Suprapubic skin (tissue), 4 donors: ENCODE measurements at regions not wholly inside any gene's neighbourhood (a gene's known extent, or its start where the extent isn't known, plus 50 kb on each side); places are given as distances from the start of the nearest gene placed in this dataset.
"Not testable (repeated sequence)": the region's sequence is repeated elsewhere in the genome, so short reads cannot be mapped to it uniquely, and the experiment has no call there.

Experiments used
- DNase-seq, 2 donors: peaks; one replicate each; pipeline ENCODE4 v3.0.0-alpha.2; 2019; ENCODE audit warnings: low spot score in 2 of 2
- H3K27ac ChIP-seq: fragments of 200-600 bp; sonication (generic); one replicate; pipeline ENCODE4 v1.5.1; 2019
- H3K27me3 ChIP-seq: fragments of 200-600 bp; sonication (generic); one replicate; pipeline ENCODE4 v1.5.1; 2019
- H3K36me3 ChIP-seq: fragments of 200-600 bp; sonication (generic); one replicate; pipeline ENCODE4 v1.5.1; 2019
- H3K4me1 ChIP-seq: fragments of 200-600 bp; sonication (generic); one replicate; pipeline ENCODE4 v1.5.1; 2019
- H3K4me3 ChIP-seq: fragments of 200-600 bp; sonication (generic); one replicate; pipeline ENCODE4 v1.5.1; 2019; ENCODE audit warnings: mild to moderate bottlenecking
- H3K9me3 ChIP-seq: fragments of 200-600 bp; sonication (generic); one replicate; pipeline ENCODE4 v1.5.1; 2019
- CTCF ChIP-seq, 2 donors: fragments of 200-600 bp in 1 of 2; fragments of 450-650 bp in 1 of 2; sonication (generic) in 1 of 2; IDR thresholded peaks; one replicate each; pipeline ENCODE4 v1.5.1; 2016 to 2019; ENCODE audit warnings: antibody characterized with exemption in 2 of 2, mild to moderate bottlenecking in 1 of 2, moderate library complexity in 1 of 2
- EP300 ChIP-seq: sonication (generic); formaldehyde crosslinking; IDR thresholded peaks from one replicate; pipeline ENCODE4 v1.6.1; 2017; ENCODE audit warnings: antibody characterized with exemption
- POLR2A ChIP-seq, 2 donors: fragments of 450-650 bp; IDR thresholded peaks; one replicate each; pipeline ENCODE4 v1.6.1; 2017; ENCODE audit warnings: antibody characterized with exemption in 2 of 2, mild to moderate bottlenecking in 2 of 2, moderate library complexity in 2 of 2
- POLR2AphosphoS5 ChIP-seq, 3 donors: sonication (generic); formaldehyde crosslinking; IDR thresholded peaks; one replicate each; pipeline ENCODE4 v1.6.1; 2017; ENCODE audit warnings: antibody characterized with exemption in 3 of 3
- WGBS: methylation state at CpG from one replicate; pipeline ENCODE4 v1.1.5; 2018; 5-methylcytosine and 5-hydroxymethylcytosine counted together

DNA sequence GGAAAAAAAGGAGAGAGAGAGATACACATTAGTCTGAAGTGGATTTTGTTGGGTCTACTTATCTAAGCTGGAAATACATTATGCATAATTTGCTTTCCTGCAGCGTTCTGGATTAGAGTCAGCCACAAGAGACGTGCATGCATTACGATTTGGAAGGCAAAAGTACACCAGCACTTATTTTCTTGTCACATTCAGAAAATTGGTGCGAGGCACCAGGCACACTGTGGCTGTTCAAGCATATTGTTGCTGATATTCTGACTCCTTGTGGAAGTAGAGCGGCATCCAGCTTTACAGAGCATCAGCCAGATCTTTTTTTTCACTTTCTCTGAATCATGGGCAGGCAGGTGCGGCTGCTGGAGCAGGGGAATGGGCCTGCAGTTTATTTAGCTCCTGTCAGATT, 905.6 kb upstream of the SPRY2 start:
- H3K36me3 ChIP-seq, result no peaks in the 10 kb centered on the region
- H3K27me3 ChIP-seq, result no peaks in the 10 kb centered on the region
- H3K27ac ChIP-seq, result no peak overlapping the region
- DNase-seq, result no peak
- no peaks in the 10 kb centered on the region for H3K4me1 ChIP-seq
- TF ChIP-seq CTCF (IDR thresholded peaks at IDR 0.05) (no peak), EP300 (no peak), POLR2A (IDR thresholded peaks at IDR 0.05) (no peak), POLR2AphosphoS5 (IDR thresholded peaks at IDR 0.05) (no peak)
- no peak overlapping the region for H3K4me3 ChIP-seq
- H3K9me3 ChIP-seq, result no peaks in the 10 kb centered on the region
- WGBS, result 82% methylated on average over 6 of the region's 6 CpGs

DNA sequence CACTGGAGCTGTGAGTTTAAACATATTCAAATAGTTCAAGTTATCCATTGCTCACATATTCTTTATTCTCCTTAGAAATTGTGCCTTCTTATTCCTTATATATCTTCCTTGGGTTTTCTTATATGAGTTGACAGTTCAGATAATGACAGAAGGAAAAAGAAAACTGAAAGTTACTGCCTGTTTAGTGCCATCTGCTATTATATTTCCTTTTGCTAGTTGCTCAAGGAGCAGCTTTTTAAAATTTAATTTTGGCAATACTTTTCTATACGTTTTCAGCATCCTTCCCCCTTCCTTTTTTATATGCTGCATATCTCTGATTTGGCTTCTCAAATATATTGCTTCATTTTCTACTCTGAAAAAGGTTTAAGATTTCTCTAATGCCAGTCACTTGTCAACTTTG, 903.1 kb upstream of the SPRY2 start:
- 56% methylated on average over 1 of the region's 1 CpG for WGBS

DNA sequence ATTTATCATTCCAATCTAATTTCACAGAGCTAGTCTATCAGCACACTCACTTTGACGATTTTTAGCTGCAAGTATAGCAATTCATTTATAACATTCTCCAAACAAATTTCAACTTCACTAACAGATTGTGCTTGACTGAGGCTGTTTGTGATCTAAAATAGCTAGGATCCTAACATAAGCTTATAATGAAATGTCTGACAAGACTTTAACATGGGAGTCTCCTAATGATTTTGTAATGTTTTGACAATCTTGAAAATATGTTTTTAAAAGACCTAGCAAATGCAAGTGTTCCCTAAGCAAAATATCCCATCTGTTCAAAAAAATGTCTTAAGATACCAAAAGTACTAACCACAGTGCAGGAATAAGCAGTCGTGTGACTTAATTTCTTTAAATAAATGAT, 889.5 kb upstream of the SPRY2 start:
- Histone ChIP-seq H3K4me1 (no peaks in the 10 kb centered on the region), H3K9me3 (no peaks in the 10 kb centered on the region), H3K27ac (no peak overlapping the region), H3K27me3 (no peaks in the 10 kb centered on the region), H3K36me3 (no peaks in the 10 kb centered on the region), H3K4me3 (no peak overlapping the region)
- WGBS, result 74% methylated on average over 2 of the region's 2 CpGs
- DNase-seq, result no peak
- TF ChIP-seq EP300 (no peak), POLR2A (IDR thresholded peaks at IDR 0.05) (no peak), POLR2AphosphoS5 (IDR thresholded peaks at IDR 0.05) (no peak), CTCF (IDR thresholded peaks at IDR 0.05) (no peak)

More for the DNA sequence above, 903.1 kb upstream of the SPRY2 start:
- H3K4me1 ChIP-seq, result no peaks in the 10 kb centered on the region
- no peak overlapping the region for H3K27ac ChIP-seq
- no peak for DNase-seq
- H3K27me3 ChIP-seq, result no peaks in the 10 kb centered on the region
- H3K4me3 ChIP-seq, result no peak overlapping the region
- H3K9me3 ChIP-seq, result no peaks in the 10 kb centered on the region
- no peaks in the 10 kb centered on the region for H3K36me3 ChIP-seq
- no peak for TF ChIP-seq CTCF (IDR thresholded peaks at IDR 0.05)
- no peak for TF ChIP-seq POLR2A (IDR thresholded peaks at IDR 0.05)
- no peak for TF ChIP-seq EP300
- TF ChIP-seq POLR2AphosphoS5 (IDR thresholded peaks at IDR 0.05), result no peak

DNA sequence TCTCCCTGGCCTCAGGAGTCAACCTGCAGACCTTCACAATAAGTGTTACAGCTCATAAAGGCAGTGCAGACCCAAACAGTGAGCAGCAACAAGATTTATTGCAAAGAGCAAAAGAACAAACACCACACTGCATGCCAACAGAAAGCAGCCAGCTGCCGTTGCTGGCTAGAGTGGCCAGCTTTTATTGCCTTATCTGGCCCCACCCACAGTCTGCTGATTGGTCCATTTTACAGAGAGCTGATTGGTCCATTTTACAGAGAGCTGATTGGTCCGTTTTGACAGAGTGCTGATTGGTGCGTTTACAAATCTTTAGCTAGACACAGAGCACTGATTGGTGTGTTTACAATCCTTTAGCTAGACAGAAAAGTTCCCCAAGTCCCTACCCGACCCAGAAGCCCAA, 885.9 kb upstream of the SPRY2 start:
- not testable (repeated sequence) for H3K4me3 ChIP-seq, DNase-seq, H3K4me1 ChIP-seq, H3K36me3 ChIP-seq, H3K27me3 ChIP-seq, H3K9me3 ChIP-seq, H3K27ac ChIP-seq
- 67% methylated on average over 4 of the region's 4 CpGs for WGBS

GRCh38 chr13:81224209-81224833, 883.4 kb upstream of the SPRY2 start:
- no peaks in the 10 kb centered on the region for H3K36me3 ChIP-seq
- no peaks in the 10 kb centered on the region for H3K27me3 ChIP-seq
- TF ChIP-seq EP300 (no peak), POLR2A (IDR thresholded peaks at IDR 0.05) (no peak), CTCF (IDR thresholded peaks at IDR 0.05) (no peak), POLR2AphosphoS5 (IDR thresholded peaks at IDR 0.05) (no peak)
- no peaks in the 10 kb centered on the region for H3K4me1 ChIP-seq
- H3K4me3 ChIP-seq, result no peak overlapping the region
- H3K27ac ChIP-seq, result no peak overlapping the region
- no peaks in the 10 kb centered on the region for H3K9me3 ChIP-seq
- no peak for DNase-seq
- 79% methylated on average over 7 of the region's 7 CpGs for WGBS

DNA sequence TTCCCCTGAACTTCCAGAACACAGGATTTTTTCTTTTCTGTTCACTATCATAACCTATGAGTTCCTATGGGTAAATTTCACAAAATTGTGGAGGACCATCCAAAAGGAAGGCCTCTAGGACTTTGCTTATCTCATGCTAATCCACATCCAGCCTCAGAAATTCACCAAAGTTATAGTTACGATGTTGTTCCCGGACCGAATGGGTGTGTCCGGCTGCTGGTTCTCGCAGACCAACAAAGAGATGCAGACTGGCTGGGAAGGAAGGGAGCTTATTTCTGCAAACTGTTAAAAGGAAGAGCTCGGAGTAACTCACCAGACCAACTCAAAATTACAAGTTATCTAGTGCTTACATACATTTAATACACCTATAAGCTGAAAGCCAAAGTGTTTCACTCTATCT, 882.9 kb upstream of the SPRY2 start:
- H3K4me3 ChIP-seq, result no peak overlapping the region
- H3K4me1 ChIP-seq, result no peaks in the 10 kb centered on the region
- no peaks in the 10 kb centered on the region for H3K36me3 ChIP-seq
- H3K9me3 ChIP-seq, result no peaks in the 10 kb centered on the region
- WGBS, result 62% methylated on average over 6 of the region's 6 CpGs
- no peak for TF ChIP-seq EP300
- no peak for TF ChIP-seq POLR2AphosphoS5 (IDR thresholded peaks at IDR 0.05)
- TF ChIP-seq CTCF (IDR thresholded peaks at IDR 0.05), result no peak
- no peak for TF ChIP-seq POLR2A (IDR thresholded peaks at IDR 0.05)
- H3K27ac ChIP-seq, result no peak overlapping the region
- no peak for DNase-seq
- no peaks in the 10 kb centered on the region for H3K27me3 ChIP-seq
